GM23338 (cell line): ENCODE measurements at regions not wholly inside any gene's neighbourhood (a gene's known extent, or its start where the extent isn't known, plus 50 kb on each side); places are given as distances from the start of the nearest gene placed in this dataset.

ENCODE experiments used
- ATAC-seq: fragments of 200-7000 bp; cut with Tn5 transposase; 3 replicates; pipeline ENCODE4 v1.9.1; 2020
- DNase-seq: peaks from one replicate; pipeline ENCODE4 v3.0.0-alpha.2; 2015; ENCODE audit warnings: low spot score
- H2AFZ ChIP-seq: fragments of 200-600 bp; sonication (generic); 2 replicates; pipeline ENCODE4 v1.8.0; 2016; ENCODE audit warnings: antibody characterized with exemption, mild to moderate bottlenecking, moderate library complexity
- H3F3A ChIP-seq: fragments of 200-600 bp; sonication (generic); replicated peaks from 2 replicates; pipeline ENCODE4 v1.8.0; 2017; ENCODE audit warnings: antibody characterized with exemption, mixed run types, low read depth
- H3K27ac ChIP-seq: fragments of 200-600 bp; sonication (generic); 2 replicates; pipeline ENCODE4 v1.6.1; 2016; ENCODE audit warnings: low read depth
- H3K27me3 ChIP-seq: fragments of 200-600 bp; sonication (generic); 2 replicates; pipeline ENCODE4 v1.8.0; 2016; ENCODE audit warnings: mild to moderate bottlenecking, mixed run types, moderate library complexity; ENCODE audit not compliant: insufficient read depth
- H3K36me3 ChIP-seq: fragments of 200-600 bp; sonication (generic); 2 replicates; pipeline ENCODE4 v1.8.0; 2016; ENCODE audit warnings: mild to moderate bottlenecking; ENCODE audit not compliant: insufficient read depth
- H3K4me1 ChIP-seq: fragments of 200-600 bp; sonication (generic); 2 replicates; pipeline ENCODE4 v1.8.0; 2016; ENCODE audit warnings: mild to moderate bottlenecking, moderate library complexity; ENCODE audit not compliant: insufficient read depth
- H3K4me2 ChIP-seq: fragments of 200-600 bp; sonication (generic); 2 replicates; pipeline ENCODE4 v1.7.1; 2017; ENCODE audit warnings: mixed run types
- H3K4me3 ChIP-seq: fragments of 200-600 bp; sonication (generic); 2 replicates; pipeline ENCODE4 v1.6.1; 2016; ENCODE audit warnings: mixed run types
- H3K79me2 ChIP-seq: fragments of 200-600 bp; sonication (generic); replicated peaks from 2 replicates; pipeline ENCODE4 v1.8.0; 2017; ENCODE audit warnings: mild to moderate bottlenecking; ENCODE audit not compliant: insufficient read depth
- H3K9me2 ChIP-seq: fragments of 200-600 bp; sonication (generic); 2 replicates; pipeline ENCODE4 v1.8.0; 2017; ENCODE audit not compliant: insufficient read depth
- H4K20me1 ChIP-seq: fragments of 200-600 bp; sonication (generic); replicated peaks from 2 replicates; pipeline ENCODE4 v1.8.0; 2017; ENCODE audit warnings: mild to moderate bottlenecking; ENCODE audit not compliant: insufficient read depth
- H3K27ac Mint-ChIP-seq: 2 replicates; pipeline ENCODE4 v1.8.0; 2020; ENCODE audit warnings: inconsistent platforms, mild to moderate bottlenecking, moderate library complexity, mixed read lengths
- H3K27me3 Mint-ChIP-seq: 3 replicates; pipeline ENCODE4 v1.8.0; 2022; ENCODE audit warnings: low read depth, mild to moderate bottlenecking, moderate library complexity, mixed read lengths, inconsistent platforms; ENCODE audit not compliant: insufficient read depth, poor library complexity
- H3K36me3 Mint-ChIP-seq: 3 replicates; pipeline ENCODE4 v1.8.0; 2021; ENCODE audit warnings: low read depth, mild to moderate bottlenecking, inconsistent platforms, moderate library complexity, mixed read lengths
- H3K4me1 Mint-ChIP-seq: 3 replicates; pipeline ENCODE4 v1.8.0; 2020; ENCODE audit warnings: mild to moderate bottlenecking, inconsistent platforms, mixed read lengths
- H3K4me3 Mint-ChIP-seq: 3 replicates; pipeline ENCODE4 v1.8.0; 2021; ENCODE audit warnings: moderate library complexity, mild to moderate bottlenecking, inconsistent platforms, mixed read lengths
- H3K9me3 Mint-ChIP-seq: 3 replicates; pipeline ENCODE4 v1.8.0; 2020; ENCODE audit warnings: moderate library complexity, mild to moderate bottlenecking, inconsistent platforms, mixed read lengths
- CREB1 ChIP-seq: fragments of 250-450 bp; sonication (Bioruptor Pico); IDR thresholded peaks from 2 replicates; pipeline ENCODE4 v1.5.0; 2020; ENCODE audit warnings: low read depth, mild to moderate bottlenecking, moderate library complexity
- ZNF114 ChIP-seq: fragments of 250-450 bp; sonication (Bioruptor Pico); IDR thresholded peaks from 2 replicates; pipeline ENCODE4 v1.5.0; 2020; ENCODE audit warnings: mild to moderate bottlenecking, moderate library complexity
- ZNF331 ChIP-seq: fragments of 250-450 bp; sonication (Bioruptor Pico); IDR thresholded peaks from 2 replicates; pipeline ENCODE4 v1.5.0; 2020; ENCODE audit warnings: low read depth, mild to moderate bottlenecking, moderate library complexity
- TF ChIP-seq, protein P1 (sequence below): IDR thresholded peaks from one replicate; pipeline ENCODE4 v1.6.1; 2018; ENCODE audit warnings: antibody characterized with exemption; ENCODE audit not compliant: unreplicated experiment
- TF ChIP-seq, protein P2 (sequence below): fragments of 250-450 bp; sonication (Bioruptor Pico); IDR thresholded peaks from 2 replicates; pipeline ENCODE4 v1.5.0; 2020; ENCODE audit warnings: mild to moderate bottlenecking, moderate library complexity

DNA sequence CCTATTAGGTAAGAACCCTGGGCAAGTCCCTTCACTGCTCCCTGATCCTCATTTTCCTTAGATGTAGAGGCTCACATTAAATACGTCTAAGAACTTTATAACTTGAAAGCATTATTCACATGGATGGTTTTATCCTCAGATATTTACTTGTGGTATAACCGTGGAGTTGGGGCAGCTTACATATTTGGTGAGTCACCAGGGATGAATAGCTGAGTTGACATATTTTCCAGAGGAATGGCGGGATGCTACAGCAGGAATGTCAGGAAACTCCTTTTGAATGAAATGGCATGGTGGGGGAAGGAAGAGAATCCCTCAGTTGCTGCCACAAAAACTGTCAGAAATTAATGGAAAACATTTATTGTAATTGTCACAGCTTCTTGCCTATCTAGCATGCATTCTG is 165.3 kb upstream of the RPS6KA3 start (continued):
- TF ChIP-seq, protein P1, sequence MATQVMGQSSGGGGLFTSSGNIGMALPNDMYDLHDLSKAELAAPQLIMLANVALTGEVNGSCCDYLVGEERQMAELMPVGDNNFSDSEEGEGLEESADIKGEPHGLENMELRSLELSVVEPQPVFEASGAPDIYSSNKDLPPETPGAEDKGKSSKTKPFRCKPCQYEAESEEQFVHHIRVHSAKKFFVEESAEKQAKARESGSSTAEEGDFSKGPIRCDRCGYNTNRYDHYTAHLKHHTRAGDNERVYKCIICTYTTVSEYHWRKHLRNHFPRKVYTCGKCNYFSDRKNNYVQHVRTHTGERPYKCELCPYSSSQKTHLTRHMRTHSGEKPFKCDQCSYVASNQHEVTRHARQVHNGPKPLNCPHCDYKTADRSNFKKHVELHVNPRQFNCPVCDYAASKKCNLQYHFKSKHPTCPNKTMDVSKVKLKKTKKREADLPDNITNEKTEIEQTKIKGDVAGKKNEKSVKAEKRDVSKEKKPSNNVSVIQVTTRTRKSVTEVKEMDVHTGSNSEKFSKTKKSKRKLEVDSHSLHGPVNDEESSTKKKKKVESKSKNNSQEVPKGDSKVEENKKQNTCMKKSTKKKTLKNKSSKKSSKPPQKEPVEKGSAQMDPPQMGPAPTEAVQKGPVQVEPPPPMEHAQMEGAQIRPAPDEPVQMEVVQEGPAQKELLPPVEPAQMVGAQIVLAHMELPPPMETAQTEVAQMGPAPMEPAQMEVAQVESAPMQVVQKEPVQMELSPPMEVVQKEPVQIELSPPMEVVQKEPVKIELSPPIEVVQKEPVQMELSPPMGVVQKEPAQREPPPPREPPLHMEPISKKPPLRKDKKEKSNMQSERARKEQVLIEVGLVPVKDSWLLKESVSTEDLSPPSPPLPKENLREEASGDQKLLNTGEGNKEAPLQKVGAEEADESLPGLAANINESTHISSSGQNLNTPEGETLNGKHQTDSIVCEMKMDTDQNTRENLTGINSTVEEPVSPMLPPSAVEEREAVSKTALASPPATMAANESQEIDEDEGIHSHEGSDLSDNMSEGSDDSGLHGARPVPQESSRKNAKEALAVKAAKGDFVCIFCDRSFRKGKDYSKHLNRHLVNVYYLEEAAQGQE: no peak
- TF ChIP-seq ZNF331 (CRISPR knock-in tag): no peak
- TF ChIP-seq ZNF114 (CRISPR knock-in tag): no peak

DNA sequence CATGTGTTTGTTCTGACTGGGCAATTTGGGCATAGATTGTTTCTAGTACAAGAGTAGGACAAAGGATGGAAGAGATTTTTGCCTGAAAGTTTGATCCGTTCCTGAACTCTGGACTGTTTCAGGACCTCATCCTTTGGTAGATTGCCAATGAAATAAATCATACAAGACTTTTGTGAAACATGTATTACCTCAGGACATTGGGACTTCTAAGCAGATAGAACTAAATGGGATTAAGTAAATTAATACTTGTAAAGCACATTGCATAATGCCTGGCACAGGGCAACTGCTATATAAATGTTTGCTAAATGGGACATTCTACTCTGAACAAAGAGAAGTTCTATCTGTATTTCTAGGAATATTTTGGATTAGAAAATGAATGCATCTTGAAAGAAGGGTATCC is 164.8 kb upstream of the RPS6KA3 start:
- H3K27ac Mint-ChIP-seq: no peak overlapping the region
- DNase-seq: no peak
- Histone ChIP-seq H3K27me3 (no peaks in the 10 kb centered on the region), H3F3A (no peaks in the 10 kb centered on the region), H3K4me3 (no peak overlapping the region), H3K9me2 (no peaks in the 10 kb centered on the region), H3K36me3 (no peaks in the 10 kb centered on the region), H2AFZ (no peak overlapping the region), H3K4me2 (no peak overlapping the region), H4K20me1 (no peaks in the 10 kb centered on the region), H3K79me2 (no peaks in the 10 kb centered on the region), H3K4me1 (no peaks in the 10 kb centered on the region), H3K27ac (no peak overlapping the region)
- H3K9me3 Mint-ChIP-seq: no peaks in the 10 kb centered on the region
- H3K36me3 Mint-ChIP-seq: no peaks in the 10 kb centered on the region
- TF ChIP-seq, protein P1: no peak
- no peak for TF ChIP-seq CREB1 (CRISPR knock-in tag)
- H3K4me1 Mint-ChIP-seq: peaks cover 2% of the 10 kb centered on the region; the same call in 1 of the 3 replicates
- ATAC-seq: no peak
- H3K27me3 Mint-ChIP-seq: peaks cover 3% of the 10 kb centered on the region
- no peak overlapping the region for H3K4me3 Mint-ChIP-seq

DNA sequence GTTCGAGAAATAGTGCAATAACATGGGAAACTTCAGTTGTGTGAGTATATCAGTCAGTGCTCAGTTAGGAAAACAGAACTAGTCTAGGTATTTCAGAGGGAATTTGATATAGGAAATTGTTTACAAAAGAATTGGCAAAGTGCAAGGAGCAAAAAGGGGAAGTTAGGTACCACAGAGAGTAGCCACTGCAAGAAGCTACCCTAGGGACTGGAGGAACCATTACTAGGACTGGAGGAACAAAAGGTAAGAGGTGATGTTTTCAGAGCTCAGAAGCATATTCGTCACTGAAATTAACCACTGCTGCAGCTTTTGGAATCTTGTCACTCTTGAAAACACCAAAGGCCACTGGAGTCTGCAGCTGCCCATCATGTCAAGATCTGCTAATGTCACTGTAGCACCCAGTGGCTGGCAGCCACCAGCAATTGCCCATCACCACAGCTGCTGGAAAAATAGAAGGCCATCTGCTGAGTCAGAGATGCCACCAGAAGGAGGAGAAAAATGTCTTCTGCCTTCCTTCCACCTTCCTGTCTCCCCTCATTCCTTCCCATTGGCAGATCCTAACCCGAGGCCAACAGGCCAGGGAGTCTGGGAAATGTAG is 160.6 kb upstream of the RPS6KA3 start:
- DNase-seq (peak; percentile 6), ATAC-seq (no peak)
- H2AFZ ChIP-seq: 0 out of 2 replicates have a peak overlapping the region, but pooled peaks have one; percentile 56
- H3K4me3 ChIP-seq: no peak overlapping the region
- H3K36me3 ChIP-seq: no peaks in the 10 kb centered on the region
- no peak overlapping the region for H3K4me2 ChIP-seq
- TF ChIP-seq, protein P2, sequence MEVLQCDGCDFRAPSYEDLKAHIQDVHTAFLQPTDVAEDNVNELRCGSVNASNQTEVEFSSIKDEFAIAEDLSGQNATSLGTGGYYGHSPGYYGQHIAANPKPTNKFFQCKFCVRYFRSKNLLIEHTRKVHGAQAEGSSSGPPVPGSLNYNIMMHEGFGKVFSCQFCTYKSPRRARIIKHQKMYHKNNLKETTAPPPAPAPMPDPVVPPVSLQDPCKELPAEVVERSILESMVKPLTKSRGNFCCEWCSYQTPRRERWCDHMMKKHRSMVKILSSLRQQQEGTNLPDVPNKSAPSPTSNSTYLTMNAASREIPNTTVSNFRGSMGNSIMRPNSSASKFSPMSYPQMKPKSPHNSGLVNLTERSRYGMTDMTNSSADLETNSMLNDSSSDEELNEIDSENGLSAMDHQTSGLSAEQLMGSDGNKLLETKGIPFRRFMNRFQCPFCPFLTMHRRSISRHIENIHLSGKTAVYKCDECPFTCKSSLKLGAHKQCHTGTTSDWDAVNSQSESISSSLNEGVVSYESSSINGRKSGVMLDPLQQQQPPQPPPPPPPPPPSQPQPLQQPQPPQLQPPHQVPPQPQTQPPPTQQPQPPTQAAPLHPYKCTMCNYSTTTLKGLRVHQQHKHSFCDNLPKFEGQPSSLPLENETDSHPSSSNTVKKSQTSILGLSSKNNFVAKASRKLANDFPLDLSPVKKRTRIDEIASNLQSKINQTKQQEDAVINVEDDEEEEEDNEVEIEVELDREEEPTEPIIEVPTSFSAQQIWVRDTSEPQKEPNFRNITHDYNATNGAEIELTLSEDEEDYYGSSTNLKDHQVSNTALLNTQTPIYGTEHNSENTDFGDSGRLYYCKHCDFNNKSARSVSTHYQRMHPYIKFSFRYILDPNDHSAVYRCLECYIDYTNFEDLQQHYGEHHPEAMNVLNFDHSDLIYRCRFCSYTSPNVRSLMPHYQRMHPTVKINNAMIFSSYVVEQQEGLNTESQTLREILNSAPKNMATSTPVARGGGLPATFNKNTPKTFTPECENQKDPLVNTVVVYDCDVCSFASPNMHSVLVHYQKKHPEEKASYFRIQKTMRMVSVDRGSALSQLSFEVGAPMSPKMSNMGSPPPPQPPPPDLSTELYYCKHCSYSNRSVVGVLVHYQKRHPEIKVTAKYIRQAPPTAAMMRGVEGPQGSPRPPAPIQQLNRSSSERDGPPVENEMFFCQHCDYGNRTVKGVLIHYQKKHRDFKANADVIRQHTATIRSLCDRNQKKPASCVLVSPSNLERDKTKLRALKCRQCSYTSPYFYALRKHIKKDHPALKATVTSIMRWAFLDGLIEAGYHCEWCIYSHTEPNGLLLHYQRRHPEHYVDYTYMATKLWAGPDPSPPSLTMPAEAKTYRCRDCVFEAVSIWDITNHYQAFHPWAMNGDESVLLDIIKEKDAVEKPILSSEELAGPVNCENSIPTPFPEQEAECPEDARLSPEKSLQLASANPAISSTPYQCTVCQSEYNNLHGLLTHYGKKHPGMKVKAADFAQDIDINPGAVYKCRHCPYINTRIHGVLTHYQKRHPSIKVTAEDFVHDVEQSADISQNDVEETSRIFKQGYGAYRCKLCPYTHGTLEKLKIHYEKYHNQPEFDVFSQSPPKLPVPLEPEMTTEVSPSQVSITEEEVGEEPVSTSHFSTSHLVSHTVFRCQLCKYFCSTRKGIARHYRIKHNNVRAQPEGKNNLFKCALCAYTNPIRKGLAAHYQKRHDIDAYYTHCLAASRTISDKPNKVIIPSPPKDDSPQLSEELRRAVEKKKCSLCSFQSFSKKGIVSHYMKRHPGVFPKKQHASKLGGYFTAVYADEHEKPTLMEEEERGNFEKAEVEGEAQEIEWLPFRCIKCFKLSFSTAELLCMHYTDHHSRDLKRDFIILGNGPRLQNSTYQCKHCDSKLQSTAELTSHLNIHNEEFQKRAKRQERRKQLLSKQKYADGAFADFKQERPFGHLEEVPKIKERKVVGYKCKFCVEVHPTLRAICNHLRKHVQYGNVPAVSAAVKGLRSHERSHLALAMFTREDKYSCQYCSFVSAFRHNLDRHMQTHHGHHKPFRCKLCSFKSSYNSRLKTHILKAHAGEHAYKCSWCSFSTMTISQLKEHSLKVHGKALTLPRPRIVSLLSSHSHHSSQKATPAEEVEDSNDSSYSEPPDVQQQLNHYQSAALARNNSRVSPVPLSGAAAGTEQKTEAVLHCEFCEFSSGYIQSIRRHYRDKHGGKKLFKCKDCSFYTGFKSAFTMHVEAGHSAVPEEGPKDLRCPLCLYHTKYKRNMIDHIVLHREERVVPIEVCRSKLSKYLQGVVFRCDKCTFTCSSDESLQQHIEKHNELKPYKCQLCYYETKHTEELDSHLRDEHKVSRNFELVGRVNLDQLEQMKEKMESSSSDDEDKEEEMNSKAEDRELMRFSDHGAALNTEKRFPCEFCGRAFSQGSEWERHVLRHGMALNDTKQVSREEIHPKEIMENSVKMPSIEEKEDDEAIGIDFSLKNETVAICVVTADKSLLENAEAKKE (CRISPR knock-in tag): no peak
- Mint-ChIP-seq H3K27ac (no peak overlapping the region), H3K4me1 (peaks cover 2% of the 10 kb centered on the region; the same call in 1 of the 3 replicates), H3K9me3 (no peaks in the 10 kb centered on the region; the same call in 2 of the 3 replicates), H3K4me3 (no peak overlapping the region), H3K36me3 (no peaks in the 10 kb centered on the region), H3K27me3 (no peaks in the 10 kb centered on the region)
- H3K27ac ChIP-seq: no peak overlapping the region
- H3K9me2 ChIP-seq: no peaks in the 10 kb centered on the region
- H4K20me1 ChIP-seq: no peaks in the 10 kb centered on the region
- H3K79me2 ChIP-seq: no peaks in the 10 kb centered on the region
- H3F3A ChIP-seq: no peaks in the 10 kb centered on the region
- no peaks in the 10 kb centered on the region for H3K4me1 ChIP-seq
- no peaks in the 10 kb centered on the region for H3K27me3 ChIP-seq
